ENCODE measurements at regions not wholly inside any gene's neighbourhood (a gene's known extent, or its start where the extent isn't known, plus 50 kb on each side); places are given as distances from the start of the nearest gene placed in this dataset.

- H3K9me3 Mint-ChIP-seq (ENCODE audit: unreplicated experiment) = peaks cover 6% of the 10 kb centered on the region
Observed at GRCh38 chr1:30411206-30411605, 312.2 kb downstream of the MATN1 start.

DNA sequence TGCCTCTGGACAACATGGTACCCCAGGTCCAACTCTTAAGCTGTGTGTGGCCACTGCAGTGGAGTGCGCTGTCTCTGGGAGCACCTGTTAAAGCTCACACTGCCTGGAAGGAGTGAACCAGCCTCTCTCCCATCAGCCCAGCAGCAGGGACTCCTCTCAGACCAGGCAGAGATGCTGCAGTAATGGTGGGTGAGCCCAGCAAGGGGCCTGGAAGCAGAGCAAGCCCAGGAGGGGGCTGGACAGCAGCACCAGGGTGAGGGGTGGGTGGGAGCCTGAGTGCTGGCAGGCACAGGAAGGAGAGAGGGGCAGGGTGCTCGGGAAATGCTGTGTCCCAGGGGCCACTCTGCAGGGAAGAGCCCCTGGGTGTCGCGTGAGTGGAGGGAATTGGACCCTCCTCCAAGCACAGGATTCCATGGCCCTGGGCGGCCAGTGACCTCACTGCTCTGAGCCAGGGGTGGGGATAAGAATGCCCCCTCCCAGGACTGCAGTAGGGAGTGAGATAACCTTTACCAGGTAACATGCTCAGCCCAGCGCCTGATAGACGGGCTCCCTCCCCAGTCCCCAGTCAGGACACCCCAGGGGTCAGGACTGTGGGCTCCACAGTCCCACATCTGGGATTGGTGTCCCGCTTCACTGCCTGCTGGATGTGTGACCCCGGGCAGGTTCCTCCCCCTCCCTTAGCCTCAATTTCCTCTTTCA lies 313.1 kb downstream of the MATN1 start:
- H3K27me3 Mint-ChIP-seq (ENCODE audit: low read depth, unreplicated experiment) = peaks cover 36% of the 10 kb centered on the region

More at GRCh38 chr1:30411206-30411605, 312.2 kb downstream of the MATN1 start:
- H3K9me3 ChIP-seq (ENCODE audit: insufficient read depth, low read depth, low read length) = no peaks in the 10 kb centered on the region
- H3K4me3 Mint-ChIP-seq (ENCODE audit: unreplicated experiment) = no peak overlapping the region
- no peak overlapping the region for H3K4me2 ChIP-seq (ENCODE audit: low read length)
- H3K27ac ChIP-seq (ENCODE audit: low read depth, low read length) = no peak overlapping the region
- peaks cover 20% of the 10 kb centered on the region for H3K4me1 ChIP-seq (ENCODE audit: insufficient read depth, low read length)
- H3K36me3 ChIP-seq (ENCODE audit: insufficient read depth, low read length) = no peaks in the 10 kb centered on the region
- peaks cover 6% of the 10 kb centered on the region for H3K4me1 Mint-ChIP-seq (ENCODE audit: low read depth, unreplicated experiment)
- no peaks in the 10 kb centered on the region for H4K20me1 ChIP-seq (ENCODE audit: insufficient read depth, low read length)
- no peaks in the 10 kb centered on the region for H3K79me2 ChIP-seq (ENCODE audit: insufficient read depth, low read length)
- no peak overlapping the region for H3K9ac ChIP-seq (ENCODE audit: low read length)
- H3K27me3 ChIP-seq (ENCODE audit: insufficient read depth, low read length) = no peaks in the 10 kb centered on the region
- H3K27me3 Mint-ChIP-seq (ENCODE audit: low read depth, unreplicated experiment) = peaks cover 37% of the 10 kb centered on the region
- no peak overlapping the region for H3K27ac Mint-ChIP-seq (ENCODE audit: unreplicated experiment)
- H3K36me3 Mint-ChIP-seq (ENCODE audit: low read depth, unreplicated experiment) = no peaks in the 10 kb centered on the region
- H3K4me3 ChIP-seq (ENCODE audit: insufficient read depth, low read depth, low read length) = no peak overlapping the region
- DNase-seq (ENCODE audit: low read depth) (no peak), FAIRE-seq (no peak)
- H2AFZ ChIP-seq (ENCODE audit: low read depth, low read length) = no peak overlapping the region
- no peak for TF ChIP-seq EZH2 (IDR thresholded peaks at IDR 0.05; ENCODE audit: insufficient read depth, low read length)
- TF ChIP-seq CTCF (IDR thresholded peaks at IDR 0.05; ENCODE audit: insufficient read depth, low read depth, low read length) = no peak

More for the DNA sequence above, 313.1 kb downstream of the MATN1 start:
- TF ChIP-seq CTCF (IDR thresholded peaks at IDR 0.05; ENCODE audit: insufficient read depth, low read depth, low read length) = no peak
- no peak for TF ChIP-seq EZH2 (IDR thresholded peaks at IDR 0.05; ENCODE audit: insufficient read depth, low read length)
- FAIRE-seq (no peak), DNase-seq (ENCODE audit: low read depth) (no peak)
- Mint-ChIP-seq H3K4me1 (ENCODE audit: low read depth, unreplicated experiment) (peaks cover 6% of the 10 kb centered on the region), H3K27ac (ENCODE audit: unreplicated experiment) (no peak overlapping the region), H3K9me3 (ENCODE audit: unreplicated experiment) (peaks cover 1% of the 10 kb centered on the region), H3K36me3 (ENCODE audit: low read depth, unreplicated experiment) (no peaks in the 10 kb centered on the region), H3K4me3 (ENCODE audit: unreplicated experiment) (no peak overlapping the region)
- no peaks in the 10 kb centered on the region for H4K20me1 ChIP-seq (ENCODE audit: insufficient read depth, low read length)
- H3K4me2 ChIP-seq (ENCODE audit: low read length) = no peak overlapping the region
- H3K79me2 ChIP-seq (ENCODE audit: insufficient read depth, low read length) = no peaks in the 10 kb centered on the region
- H3K27ac ChIP-seq (ENCODE audit: low read depth, low read length) = no peak overlapping the region
- H2AFZ ChIP-seq (ENCODE audit: low read depth, low read length) = no peak overlapping the region
- no peak overlapping the region for H3K4me3 ChIP-seq (ENCODE audit: insufficient read depth, low read depth, low read length)
- H3K36me3 ChIP-seq (ENCODE audit: insufficient read depth, low read length) = no peaks in the 10 kb centered on the region
- H3K9me3 ChIP-seq (ENCODE audit: insufficient read depth, low read depth, low read length) = no peaks in the 10 kb centered on the region
- H3K4me1 ChIP-seq (ENCODE audit: insufficient read depth, low read length) = peaks cover 20% of the 10 kb centered on the region
- H3K9ac ChIP-seq (ENCODE audit: low read length) = no peak overlapping the region
- no peaks in the 10 kb centered on the region for H3K27me3 ChIP-seq (ENCODE audit: insufficient read depth, low read length)
